ENCODE measurements at regions not wholly inside any gene's neighbourhood (a gene's known extent, or its start where the extent isn't known, plus 50 kb on each side); places are given as distances from the start of the nearest gene placed in this dataset.
"Not testable (repeated sequence)": the region's sequence is repeated elsewhere in the genome, so short reads cannot be mapped to it uniquely, and the experiment has no call there.

- intact Hi-C loops (cut with micrococcal nuclease; ENCODE audit: unreplicated experiment); CTCF ChIA-PET: not testable (repeated sequence)
Measured at GRCh38 chr16:88271776-88272175, 111.0 kb upstream of the ZNF469 start.

GRCh38 chr16:88272437-88272836 lies 110.3 kb upstream of the ZNF469 start:
- H3K4me1 Mint-ChIP-seq (ENCODE audit: low read depth, unreplicated experiment); intact Hi-C loops (cut with micrococcal nuclease; ENCODE audit: unreplicated experiment); DNase-seq; H3K9me3 Mint-ChIP-seq (ENCODE audit: low read depth, unreplicated experiment); H3K4me3 Mint-ChIP-seq (ENCODE audit: low read depth, unreplicated experiment); BruUV-seq (replicated peaks); H3K36me3 Mint-ChIP-seq (ENCODE audit: insufficient read depth, unreplicated experiment); CTCF ChIA-PET; H3K27me3 Mint-ChIP-seq (ENCODE audit: unreplicated experiment): not testable (repeated sequence)
- H3K27ac Mint-ChIP-seq (ENCODE audit: unreplicated experiment): peak overlapping the region; percentile 12

More at GRCh38 chr16:88271776-88272175, 111.0 kb upstream of the ZNF469 start:
- not testable (repeated sequence) for DNase-seq; H3K27ac Mint-ChIP-seq (ENCODE audit: unreplicated experiment); H3K9me3 Mint-ChIP-seq (ENCODE audit: low read depth, unreplicated experiment); H3K4me3 Mint-ChIP-seq (ENCODE audit: low read depth, unreplicated experiment); H3K4me1 Mint-ChIP-seq (ENCODE audit: low read depth, unreplicated experiment); H3K27me3 Mint-ChIP-seq (ENCODE audit: unreplicated experiment); BruUV-seq (replicated peaks); H3K36me3 Mint-ChIP-seq (ENCODE audit: insufficient read depth, unreplicated experiment)

GRCh38 chr16:88274126-88274750 lies 108.5 kb upstream of the ZNF469 start:
- H3K27ac Mint-ChIP-seq (ENCODE audit: unreplicated experiment); H3K4me3 Mint-ChIP-seq (ENCODE audit: low read depth, unreplicated experiment): not testable (repeated sequence)

GRCh38 chr16:88274847-88275246 lies 107.9 kb upstream of the ZNF469 start:
- no peak for DNase-seq
- CTCF ChIA-PET: no interaction called here

More at GRCh38 chr16:88274126-88274750, 108.5 kb upstream of the ZNF469 start:
- H3K9me3 Mint-ChIP-seq (ENCODE audit: low read depth, unreplicated experiment); H3K4me1 Mint-ChIP-seq (ENCODE audit: low read depth, unreplicated experiment); BruUV-seq (replicated peaks); intact Hi-C loops (cut with micrococcal nuclease; ENCODE audit: unreplicated experiment); H3K27me3 Mint-ChIP-seq (ENCODE audit: unreplicated experiment); CTCF ChIA-PET; H3K36me3 Mint-ChIP-seq (ENCODE audit: insufficient read depth, unreplicated experiment); DNase-seq: not testable (repeated sequence)

GRCh38 chr16:88275336-88276122 lies 107.2 kb upstream of the ZNF469 start:
- H3K4me1 Mint-ChIP-seq (ENCODE audit: low read depth, unreplicated experiment); H3K36me3 Mint-ChIP-seq (ENCODE audit: insufficient read depth, unreplicated experiment); DNase-seq; intact Hi-C loops (cut with micrococcal nuclease; ENCODE audit: unreplicated experiment); CTCF ChIA-PET; H3K4me3 Mint-ChIP-seq (ENCODE audit: low read depth, unreplicated experiment); H3K27me3 Mint-ChIP-seq (ENCODE audit: unreplicated experiment); H3K27ac Mint-ChIP-seq (ENCODE audit: unreplicated experiment); H3K9me3 Mint-ChIP-seq (ENCODE audit: low read depth, unreplicated experiment); BruUV-seq (replicated peaks): not testable (repeated sequence)

More at GRCh38 chr16:88274847-88275246, 107.9 kb upstream of the ZNF469 start:
- no peaks in the 10 kb centered on the region for H3K4me1 Mint-ChIP-seq (ENCODE audit: low read depth, unreplicated experiment)
- no peaks in the 10 kb centered on the region for H3K36me3 Mint-ChIP-seq (ENCODE audit: insufficient read depth, unreplicated experiment)
- H3K27me3 Mint-ChIP-seq (ENCODE audit: unreplicated experiment): no peaks in the 10 kb centered on the region
- TF ChIP-seq CTCF (IDR thresholded peaks at IDR 0.05; ENCODE audit: unreplicated experiment): no peak
- H3K4me3 Mint-ChIP-seq (ENCODE audit: low read depth, unreplicated experiment): no peak overlapping the region
- no peak overlapping the region for H3K27ac Mint-ChIP-seq (ENCODE audit: unreplicated experiment)
- peaks cover 3% of the 10 kb centered on the region for H3K9me3 Mint-ChIP-seq (ENCODE audit: low read depth, unreplicated experiment)
- no TSS peak for BruUV-seq (replicated peaks)
- intact Hi-C loops (cut with micrococcal nuclease; ENCODE audit: unreplicated experiment): no loop called here

- H3K27me3 Mint-ChIP-seq (ENCODE audit: unreplicated experiment); DNase-seq; H3K9me3 Mint-ChIP-seq (ENCODE audit: low read depth, unreplicated experiment); CTCF ChIA-PET; H3K4me3 Mint-ChIP-seq (ENCODE audit: low read depth, unreplicated experiment); intact Hi-C loops (cut with micrococcal nuclease; ENCODE audit: unreplicated experiment); H3K27ac Mint-ChIP-seq (ENCODE audit: unreplicated experiment); BruUV-seq (replicated peaks); H3K36me3 Mint-ChIP-seq (ENCODE audit: insufficient read depth, unreplicated experiment); H3K4me1 Mint-ChIP-seq (ENCODE audit: low read depth, unreplicated experiment): not testable (repeated sequence)
Measured at GRCh38 chr16:88276123-88276588, 106.6 kb upstream of the ZNF469 start.
